ENCODE measurements at regions not wholly inside any gene's neighbourhood (a gene's known extent, or its start where the extent isn't known, plus 50 kb on each side); places are given as distances from the start of the nearest gene placed in this dataset.

- intact Hi-C loops (cut with DNase I), result no loop called here
- Histone ChIP-seq H3K27ac (no peak overlapping the region), H3K4me1 (no peaks in the 10 kb centered on the region), H3K36me3 (no peaks in the 10 kb centered on the region), H3K27me3 (no peaks in the 10 kb centered on the region), H3K9me3 (no peaks in the 10 kb centered on the region), H3K4me3 (no peak overlapping the region)
- DNase-seq (ENCODE audit: low spot score in 2 of 2), result no peak
- TF ChIP-seq CTCF (IDR thresholded peaks at IDR 0.05), result no peak
Observed at GRCh38 chr6:28693751-28694443, 168.2 kb downstream of the GPX5 start.

- Histone ChIP-seq H3K4me1 (no peaks in the 10 kb centered on the region), H3K27ac (no peak overlapping the region), H3K36me3 (no peaks in the 10 kb centered on the region), H3K4me3 (no peak overlapping the region), H3K27me3 (no peaks in the 10 kb centered on the region), H3K9me3 (no peaks in the 10 kb centered on the region)
- intact Hi-C loops (cut with DNase I), result no loop called here
- no peak for TF ChIP-seq CTCF (IDR thresholded peaks at IDR 0.05)
- DNase-seq (ENCODE audit: low spot score in 2 of 2), result no peak
Observed at GRCh38 chr6:28695715-28696114, 170.0 kb downstream of the GPX5 start.

- no peaks in the 10 kb centered on the region for H3K27me3 ChIP-seq
- H3K27ac ChIP-seq, result no peak overlapping the region
- no peak for TF ChIP-seq CTCF (IDR thresholded peaks at IDR 0.05)
Observed at GRCh38 chr6:28696167-28696566, 170.5 kb downstream of the GPX5 start.

GRCh38 chr6:28696682-28697081, 171.0 kb downstream of the GPX5 start:
- H3K27ac ChIP-seq, result no peak overlapping the region
- no peaks in the 10 kb centered on the region for H3K36me3 ChIP-seq
- no peaks in the 10 kb centered on the region for H3K4me1 ChIP-seq
- DNase-seq (ENCODE audit: low spot score in 2 of 2), result no peak
- TF ChIP-seq CTCF (IDR thresholded peaks at IDR 0.05), result no peak
- no peaks in the 10 kb centered on the region for H3K9me3 ChIP-seq
- intact Hi-C loops (cut with DNase I), result no loop called here
- H3K4me3 ChIP-seq, result no peak overlapping the region
- no peaks in the 10 kb centered on the region for H3K27me3 ChIP-seq

More at GRCh38 chr6:28696167-28696566, 170.5 kb downstream of the GPX5 start:
- intact Hi-C loops (cut with DNase I), result no loop called here
- Histone ChIP-seq H3K4me3 (no peak overlapping the region), H3K9me3 (no peaks in the 10 kb centered on the region), H3K4me1 (no peaks in the 10 kb centered on the region), H3K36me3 (no peaks in the 10 kb centered on the region)
- no peak for DNase-seq (ENCODE audit: low spot score in 2 of 2)

GRCh38 chr6:28707387-28708282, 182.0 kb downstream of the GPX5 start:
- Histone ChIP-seq H3K36me3 (no peaks in the 10 kb centered on the region), H3K27me3 (no peaks in the 10 kb centered on the region), H3K4me3 (no peak overlapping the region), H3K4me1 (no peaks in the 10 kb centered on the region), H3K27ac (no peak overlapping the region), H3K9me3 (peaks cover 8 to 11% of the 10 kb centered on the region in 2 donors)
- DNase-seq (ENCODE audit: low spot score in 2 of 2), result no peak
- no peak for TF ChIP-seq CTCF (IDR thresholded peaks at IDR 0.05)
- intact Hi-C loops (cut with DNase I), result no loop called here

All from ascending aorta (tissue), 2 donors.